Activated CD8-positive, alpha-beta T cell treated with anti-CD3 and anti-CD28 coated beads for 36 hours (primary cell): ENCODE measurements at regions not wholly inside any gene's neighbourhood (a gene's known extent, or its start where the extent isn't known, plus 50 kb on each side); places are given as distances from the start of the nearest gene placed in this dataset.

Experiments used
- ATAC-seq: fragments of 200-7000 bp; cut with Tn5 transposase; one replicate; pipeline ENCODE4 v1.10.0; 2021; ENCODE audit warnings: mild to moderate bottlenecking, moderate library complexity
- CTCF ChIA-PET: fragments of 350-600 bp; sonication (Branson Sonifier 250); formaldehyde crosslinking; loops from one replicate; lab custom pipeline; 2021; ENCODE audit warnings: antibody characterized with exemption; lab: Charles Lee
- POLR2A ChIA-PET: fragments of 350-600 bp; sonication (Branson Sonifier 250); formaldehyde crosslinking; loops from one replicate; lab custom pipeline; 2021; ENCODE audit warnings: antibody characterized with exemption; lab: Charles Lee
- DNase-seq: peaks from one replicate; pipeline ENCODE4 v3.0.0-alpha.2; 2020
- H3K27ac Mint-ChIP-seq: one replicate; pipeline ENCODE4 v1.8.0; 2021; ENCODE audit warnings: mild to moderate bottlenecking, mixed read lengths
- H3K27me3 Mint-ChIP-seq: one replicate; pipeline ENCODE4 v1.8.0; 2021; ENCODE audit warnings: mixed read lengths
- H3K36me3 Mint-ChIP-seq: one replicate; pipeline ENCODE4 v1.8.0; 2021; ENCODE audit warnings: low read depth, mixed read lengths
- H3K4me1 Mint-ChIP-seq: one replicate; pipeline ENCODE4 v1.8.0; 2021; ENCODE audit warnings: low read depth, mixed read lengths
- H3K4me3 Mint-ChIP-seq: one replicate; pipeline ENCODE4 v1.8.0; 2021; ENCODE audit warnings: mild to moderate bottlenecking, moderate library complexity, mixed read lengths
- H3K9me3 Mint-ChIP-seq: one replicate; pipeline ENCODE4 v1.8.0; 2021; ENCODE audit warnings: mixed read lengths
- CTCF ChIP-seq: fragments of 200-600 bp; IDR thresholded peaks from one replicate; pipeline ENCODE4 v1.8.0; 2022; ENCODE audit warnings: antibody characterized with exemption, mild to moderate bottlenecking
- intact Hi-C: fragments of 100-400 bp; cut with micrococcal nuclease; formaldehyde crosslinking; loops from one replicate; pipeline ENCODE4 v1.10.0; 2022

- no peaks in the 10 kb centered on the region for H3K27me3 Mint-ChIP-seq
- no peak for TF ChIP-seq CTCF
- intact Hi-C loops: loop anchor here (5.0 to 10.0 kb wide), 2 partner anchors 60 to 398 kb away; no protein-coding TSS in a partner anchor
- POLR2A ChIA-PET: no interaction called here
- no peak overlapping the region for H3K27ac Mint-ChIP-seq
- CTCF ChIA-PET: interaction anchor here (1.0 to 2.0 kb wide), 2 partner anchors 10 to 11 kb away, joined by 3 to 4 read pairs; no protein-coding TSS in a partner anchor
- H3K9me3 Mint-ChIP-seq: no peaks in the 10 kb centered on the region
- DNase-seq: no peak
- ATAC-seq: no peak
- no peaks in the 10 kb centered on the region for H3K4me1 Mint-ChIP-seq
- no peak overlapping the region for H3K4me3 Mint-ChIP-seq
- H3K36me3 Mint-ChIP-seq: no peaks in the 10 kb centered on the region
These were observed 70.3 kb upstream of the CNTLN start for GRCh38 chr9:17064558-17064957.

- no peaks in the 10 kb centered on the region for H3K36me3 Mint-ChIP-seq
- H3K27ac Mint-ChIP-seq: no peak overlapping the region
- intact Hi-C loops: loop anchor here (5.0 to 10.0 kb wide), 2 partner anchors 59 to 399 kb away; no protein-coding TSS in a partner anchor
- ATAC-seq (no peak), DNase-seq (peak; percentile 11)
- no peaks in the 10 kb centered on the region for H3K9me3 Mint-ChIP-seq
- H3K27me3 Mint-ChIP-seq: no peaks in the 10 kb centered on the region
- no peaks in the 10 kb centered on the region for H3K4me1 Mint-ChIP-seq
- POLR2A ChIA-PET: no interaction called here
- no peak overlapping the region for H3K4me3 Mint-ChIP-seq
- CTCF ChIA-PET: interaction anchor here (1.0 to 2.4 kb wide), 6 partner anchors 10 to 422 kb away, joined by 3 to 12 read pairs (median 4); no protein-coding TSS in a partner anchor
- peak; percentile 53 for TF ChIP-seq CTCF
These were observed 71.2 kb upstream of the CNTLN start for GRCh38 chr9:17063535-17064135.

GRCh38 chr9:17062497-17062896 lies 72.3 kb upstream of the CNTLN start:
- ATAC-seq (no peak), DNase-seq (no peak)
- intact Hi-C loops: loop anchor here (5.0 to 10.0 kb wide), 2 partner anchors 58 to 400 kb away; no protein-coding TSS in a partner anchor
- H3K27ac Mint-ChIP-seq: no peak overlapping the region
- H3K27me3 Mint-ChIP-seq: no peaks in the 10 kb centered on the region
- no peak overlapping the region for H3K4me3 Mint-ChIP-seq
- no peaks in the 10 kb centered on the region for H3K4me1 Mint-ChIP-seq
- ChIA-PET POLR2A (no interaction called here), CTCF (interaction anchor here (0.7 to 2.4 kb wide), 5 partner anchors 9 to 423 kb away, joined by 3 to 12 read pairs (median 4); no protein-coding TSS in a partner anchor)
- no peaks in the 10 kb centered on the region for H3K36me3 Mint-ChIP-seq
- no peaks in the 10 kb centered on the region for H3K9me3 Mint-ChIP-seq
- TF ChIP-seq CTCF: no peak

GRCh38 chr9:17060450-17060849 lies 74.4 kb upstream of the CNTLN start:
- H3K36me3 Mint-ChIP-seq: no peaks in the 10 kb centered on the region

More at GRCh38 chr9:17060450-17060849, 74.4 kb upstream of the CNTLN start:
- Mint-ChIP-seq H3K27me3 (no peaks in the 10 kb centered on the region), H3K27ac (no peak overlapping the region), H3K9me3 (peaks cover 2% of the 10 kb centered on the region), H3K4me3 (no peak overlapping the region), H3K4me1 (no peaks in the 10 kb centered on the region)
- ChIA-PET CTCF (no interaction called here), POLR2A (no interaction called here)
- intact Hi-C loops: loop anchor here (5.0 to 10.0 kb wide), 2 partner anchors 56 to 402 kb away; no protein-coding TSS in a partner anchor
- ATAC-seq (no peak), DNase-seq (no peak)
- no peak for TF ChIP-seq CTCF
